HepG2 (cell line): ENCODE measurements at regions not wholly inside any gene's neighbourhood (a gene's known extent, or its start where the extent isn't known, plus 50 kb on each side); places are given as distances from the start of the nearest gene placed in this dataset.

Experiments
- ATAC-seq: fragments of 200-7000 bp; cut with Tn5 transposase; 3 replicates; pipeline ENCODE4 v1.9.1; 2020; ENCODE audit warnings: mild to moderate bottlenecking, moderate library complexity
- BruUV-seq: library from RNA; stranded (reverse); fragments of 400-500 nt; replicated peaks from 2 replicates; lab custom pipeline; 2021; lab: Mats Ljungman, UMichigan
- CTCF ChIA-PET: fragments of 300-600 bp; formaldehyde crosslinking; extraction: SDS; loops from one replicate; lab custom pipeline; 2021; ENCODE audit warnings: low total read pairs, inconsistent platforms, low intra/inter-chr PET ratio; lab: Yijun Ruan, JAX
- POLR2A ChIA-PET: fragments of 350-600 bp; sonication (Branson Sonifier 250); formaldehyde crosslinking; loops from one replicate; lab custom pipeline; 2020; ENCODE audit warnings: antibody characterized with exemption, inconsistent platforms; lab: Yijun Ruan, JAX
- DNase-seq: peaks from one replicate; pipeline ENCODE4 v3.0.0-alpha.2; 2015; ENCODE audit warnings: low spot score
- FAIRE-seq: peaks from 3 replicates; lab custom pipeline; 2011; peaks lifted over from hg19 to GRCh38; lab: Jason Lieb, UNC
- H2AFZ ChIP-seq: one replicate; pipeline ENCODE4 v1.6.1; 2011; ENCODE audit warnings: low read length, inconsistent platforms
- H3K27ac ChIP-seq: fragments of 300-600 bp; 3 replicates; pipeline ENCODE4 v1.8.0; 2011; ENCODE audit warnings: mixed run types, mild to moderate bottlenecking, mixed read lengths, low read length, inconsistent platforms; ENCODE audit not compliant: insufficient read depth; ENCODE audit errors: extremely low read length
- H3K27me3 ChIP-seq, 2 experiments: fragments of 200-600 bp in 1 of 2; 2 replicates in 1 of 2; 3 replicates in 1 of 2; pipeline versions ENCODE4 v1.6.0 to v1.8.0; 2011; ENCODE audit warnings: low read length in 2 of 2, mild to moderate bottlenecking in 2 of 2, moderate library complexity in 2 of 2, inconsistent platforms in 1 of 2; ENCODE audit not compliant: insufficient read depth in 2 of 2, control insufficient read depth in 1 of 2
- H3K36me3 ChIP-seq, 2 experiments: fragments of 200-600 bp in 1 of 2; replicated peaks in 1 of 2; 2 replicates in 1 of 2; 3 replicates in 1 of 2; pipeline versions ENCODE4 v1.5.1 to v1.8.0; 2011; ENCODE audit warnings: low read length in 2 of 2, inconsistent platforms in 1 of 2; ENCODE audit not compliant: insufficient read depth in 2 of 2, control insufficient read depth in 1 of 2
- H3K4me1 ChIP-seq: 2 replicates; pipeline ENCODE4 v1.5.1; 2012; ENCODE audit warnings: low read length, inconsistent platforms; ENCODE audit not compliant: insufficient read depth
- H3K4me2 ChIP-seq: 2 replicates; pipeline ENCODE4 v1.6.0; 2011; ENCODE audit warnings: low read depth, low read length, inconsistent platforms
- H3K4me3 ChIP-seq, 3 experiments: fragments of 200-600 bp in 1 of 3; sonication (generic), shearing (Covaris generic) in 1 of 3; replicated peaks in 1 of 3; 2 replicates each; pipeline ENCODE4 v1.5.1; 2011 to 2016; ENCODE audit warnings: low read length in 3 of 3, inconsistent platforms in 2 of 3, low read depth in 2 of 3, mild to moderate bottlenecking in 2 of 3, control low read depth in 1 of 3, mixed read lengths in 1 of 3; ENCODE audit not compliant: insufficient read depth in 1 of 3
- H3K79me2 ChIP-seq: one replicate; pipeline ENCODE4 v1.6.1; 2011; ENCODE audit warnings: low read length, inconsistent platforms; ENCODE audit not compliant: insufficient read depth
- H3K9ac ChIP-seq: 2 replicates; pipeline ENCODE4 v1.6.0; 2011; ENCODE audit warnings: mild to moderate bottlenecking, low read depth, low read length, inconsistent platforms; ENCODE audit not compliant: insufficient read depth
- H3K9me3 ChIP-seq: 2 replicates; pipeline ENCODE4 v1.5.1; 2012; ENCODE audit warnings: mild to moderate bottlenecking, low read length
- H4K20me1 ChIP-seq: 2 replicates; pipeline ENCODE4 v1.6.0; 2011; ENCODE audit warnings: inconsistent platforms, mild to moderate bottlenecking, low read length, moderate library complexity; ENCODE audit not compliant: insufficient read depth
- REPIN1 ChIP-seq: sonication (generic); formaldehyde crosslinking; IDR thresholded peaks from 2 replicates; pipeline ENCODE4 v1.8.0; 2022; ENCODE audit warnings: missing genetic modification reagents, low read depth, mild to moderate bottlenecking, borderline replicate concordance
- RERE ChIP-seq: IDR thresholded peaks from 2 replicates; pipeline ENCODE4 v1.6.1; 2016; ENCODE audit warnings: low read depth, missing genetic modification reagents, missing compliant biosample characterization
- WGBS: methylation state at CpG from one replicate; pipeline ENCODE4 v1.1.6; 2017; ENCODE audit warnings: low lambda C conversion rate; 5-methylcytosine and 5-hydroxymethylcytosine counted together
- in situ Hi-C: cut with HindIII; loops from 2 replicates; pipeline ENCODE4 v1.10.0; 2017; ENCODE audit warnings: low pct_unique_long_range_greater_than_20kb; ENCODE audit not compliant: extremely low pct_ligation_motif_present
- intact Hi-C: fragments of 100-400 bp; cut with micrococcal nuclease; formaldehyde crosslinking; loops from one replicate; pipeline ENCODE4 v1.10.0; 2022; ENCODE audit not compliant: unreplicated experiment
- TF ChIP-seq, protein P1 (sequence below): sonication (generic); formaldehyde crosslinking; IDR thresholded peaks from 2 replicates; pipeline ENCODE4 v1.4.0; 2020; ENCODE audit warnings: mild to moderate bottlenecking, missing genetic modification reagents
- TF ChIP-seq, protein P2 (sequence below), 2 experiments: fragments of 450-650 bp in 1 of 2; sonication (generic) in 1 of 2; formaldehyde crosslinking in 1 of 2; IDR thresholded peaks; 2 replicates each; pipeline versions ENCODE4 v1.6.1 to v1.8.0; 2016 to 2022; ENCODE audit warnings: antibody characterized with exemption in 1 of 2, mild to moderate bottlenecking in 1 of 2, missing genetic modification reagents in 1 of 2

DNA sequence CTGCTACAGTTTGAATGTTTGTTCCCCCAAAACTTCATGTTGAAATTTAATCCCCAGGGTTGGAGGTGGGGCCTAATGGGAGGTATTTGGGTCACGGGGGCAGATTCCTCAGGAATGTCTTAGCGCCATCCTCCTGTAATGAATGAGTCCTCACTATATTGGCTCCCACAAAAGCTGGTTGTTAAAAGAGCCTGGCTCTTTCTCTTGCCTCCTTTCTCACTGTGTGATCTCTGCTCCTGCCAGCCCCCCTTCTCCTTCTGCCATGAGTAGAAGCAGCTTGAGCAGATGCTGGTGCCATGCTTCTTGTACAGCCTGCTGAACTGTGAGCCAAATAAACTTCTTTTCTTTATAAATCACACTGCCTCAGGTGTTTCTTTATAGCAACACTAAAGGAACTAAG lies 721.0 kb upstream of the PKDCC start:
- Histone ChIP-seq H2AFZ (no peak overlapping the region), H3K4me3 (no peak overlapping the region), H3K4me2 (no peak overlapping the region), H3K9me3 (no peaks in the 10 kb centered on the region), H3K79me2 (no peaks in the 10 kb centered on the region), H3K36me3 (no peaks in the 10 kb centered on the region), H3K4me1 (no peaks in the 10 kb centered on the region), H3K27ac (no peak overlapping the region), H3K9ac (no peak overlapping the region), H3K27me3 (no peaks in the 10 kb centered on the region), H4K20me1 (no peaks in the 10 kb centered on the region)
- WGBS: 0% methylated on average over 2 of the region's 2 CpGs
- CTCF ChIA-PET: no interaction called here
- DNase-seq (no peak), ATAC-seq (no peak), FAIRE-seq (no peak)
- in situ Hi-C loops: no loop called here
- no TSS peak for BruUV-seq
- intact Hi-C loops: no loop called here
- POLR2A ChIA-PET: no interaction called here
- TF ChIP-seq, protein P1, sequence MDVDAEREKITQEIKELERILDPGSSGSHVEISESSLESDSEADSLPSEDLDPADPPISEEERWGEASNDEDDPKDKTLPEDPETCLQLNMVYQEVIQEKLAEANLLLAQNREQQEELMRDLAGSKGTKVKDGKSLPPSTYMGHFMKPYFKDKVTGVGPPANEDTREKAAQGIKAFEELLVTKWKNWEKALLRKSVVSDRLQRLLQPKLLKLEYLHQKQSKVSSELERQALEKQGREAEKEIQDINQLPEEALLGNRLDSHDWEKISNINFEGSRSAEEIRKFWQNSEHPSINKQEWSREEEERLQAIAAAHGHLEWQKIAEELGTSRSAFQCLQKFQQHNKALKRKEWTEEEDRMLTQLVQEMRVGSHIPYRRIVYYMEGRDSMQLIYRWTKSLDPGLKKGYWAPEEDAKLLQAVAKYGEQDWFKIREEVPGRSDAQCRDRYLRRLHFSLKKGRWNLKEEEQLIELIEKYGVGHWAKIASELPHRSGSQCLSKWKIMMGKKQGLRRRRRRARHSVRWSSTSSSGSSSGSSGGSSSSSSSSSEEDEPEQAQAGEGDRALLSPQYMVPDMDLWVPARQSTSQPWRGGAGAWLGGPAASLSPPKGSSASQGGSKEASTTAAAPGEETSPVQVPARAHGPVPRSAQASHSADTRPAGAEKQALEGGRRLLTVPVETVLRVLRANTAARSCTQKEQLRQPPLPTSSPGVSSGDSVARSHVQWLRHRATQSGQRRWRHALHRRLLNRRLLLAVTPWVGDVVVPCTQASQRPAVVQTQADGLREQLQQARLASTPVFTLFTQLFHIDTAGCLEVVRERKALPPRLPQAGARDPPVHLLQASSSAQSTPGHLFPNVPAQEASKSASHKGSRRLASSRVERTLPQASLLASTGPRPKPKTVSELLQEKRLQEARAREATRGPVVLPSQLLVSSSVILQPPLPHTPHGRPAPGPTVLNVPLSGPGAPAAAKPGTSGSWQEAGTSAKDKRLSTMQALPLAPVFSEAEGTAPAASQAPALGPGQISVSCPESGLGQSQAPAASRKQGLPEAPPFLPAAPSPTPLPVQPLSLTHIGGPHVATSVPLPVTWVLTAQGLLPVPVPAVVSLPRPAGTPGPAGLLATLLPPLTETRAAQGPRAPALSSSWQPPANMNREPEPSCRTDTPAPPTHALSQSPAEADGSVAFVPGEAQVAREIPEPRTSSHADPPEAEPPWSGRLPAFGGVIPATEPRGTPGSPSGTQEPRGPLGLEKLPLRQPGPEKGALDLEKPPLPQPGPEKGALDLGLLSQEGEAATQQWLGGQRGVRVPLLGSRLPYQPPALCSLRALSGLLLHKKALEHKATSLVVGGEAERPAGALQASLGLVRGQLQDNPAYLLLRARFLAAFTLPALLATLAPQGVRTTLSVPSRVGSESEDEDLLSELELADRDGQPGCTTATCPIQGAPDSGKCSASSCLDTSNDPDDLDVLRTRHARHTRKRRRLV (CRISPR knock-in tag): no peak
- TF ChIP-seq, protein P2, sequence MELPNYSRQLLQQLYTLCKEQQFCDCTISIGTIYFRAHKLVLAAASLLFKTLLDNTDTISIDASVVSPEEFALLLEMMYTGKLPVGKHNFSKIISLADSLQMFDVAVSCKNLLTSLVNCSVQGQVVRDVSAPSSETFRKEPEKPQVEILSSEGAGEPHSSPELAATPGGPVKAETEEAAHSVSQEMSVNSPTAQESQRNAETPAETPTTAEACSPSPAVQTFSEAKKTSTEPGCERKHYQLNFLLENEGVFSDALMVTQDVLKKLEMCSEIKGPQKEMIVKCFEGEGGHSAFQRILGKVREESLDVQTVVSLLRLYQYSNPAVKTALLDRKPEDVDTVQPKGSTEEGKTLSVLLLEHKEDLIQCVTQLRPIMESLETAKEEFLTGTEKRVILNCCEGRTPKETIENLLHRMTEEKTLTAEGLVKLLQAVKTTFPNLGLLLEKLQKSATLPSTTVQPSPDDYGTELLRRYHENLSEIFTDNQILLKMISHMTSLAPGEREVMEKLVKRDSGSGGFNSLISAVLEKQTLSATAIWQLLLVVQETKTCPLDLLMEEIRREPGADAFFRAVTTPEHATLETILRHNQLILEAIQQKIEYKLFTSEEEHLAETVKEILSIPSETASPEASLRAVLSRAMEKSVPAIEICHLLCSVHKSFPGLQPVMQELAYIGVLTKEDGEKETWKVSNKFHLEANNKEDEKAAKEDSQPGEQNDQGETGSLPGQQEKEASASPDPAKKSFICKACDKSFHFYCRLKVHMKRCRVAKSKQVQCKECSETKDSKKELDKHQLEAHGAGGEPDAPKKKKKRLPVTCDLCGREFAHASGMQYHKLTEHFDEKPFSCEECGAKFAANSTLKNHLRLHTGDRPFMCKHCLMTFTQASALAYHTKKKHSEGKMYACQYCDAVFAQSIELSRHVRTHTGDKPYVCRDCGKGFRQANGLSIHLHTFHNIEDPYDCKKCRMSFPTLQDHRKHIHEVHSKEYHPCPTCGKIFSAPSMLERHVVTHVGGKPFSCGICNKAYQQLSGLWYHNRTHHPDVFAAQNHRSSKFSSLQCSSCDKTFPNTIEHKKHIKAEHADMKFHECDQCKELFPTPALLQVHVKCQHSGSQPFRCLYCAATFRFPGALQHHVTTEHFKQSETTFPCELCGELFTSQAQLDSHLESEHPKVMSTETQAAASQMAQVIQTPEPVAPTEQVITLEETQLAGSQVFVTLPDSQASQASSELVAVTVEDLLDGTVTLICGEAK (IDR thresholded peaks at IDR 0.05): no peak
- TF ChIP-seq, protein P2 (CRISPR knock-in tag; IDR thresholded peaks at IDR 0.05): no peak
- TF ChIP-seq RERE (CRISPR knock-in tag) (no peak), REPIN1 (CRISPR knock-in tag) (no peak)
